OCI-LY7 (cell line): ENCODE measurements at regions not wholly inside any gene's neighbourhood (a gene's known extent, or its start where the extent isn't known, plus 50 kb on each side); places are given as distances from the start of the nearest gene placed in this dataset.

ENCODE experiments used
- CTCF ChIP-seq: fragments of 200-600 bp; sonication (generic); conservative IDR thresholded peaks from 2 replicates; pipeline ENCODE4 v1.5.1; 2014; ENCODE audit warnings: mild to moderate bottlenecking, antibody characterized with exemption, low read length, moderate library complexity, mixed read lengths
- EZH2phosphoT487 ChIP-seq: fragments of 200-600 bp; sonication (generic); IDR thresholded peaks from 2 replicates; pipeline ENCODE4 v1.6.1; 2018; ENCODE audit warnings: low read depth, borderline replicate concordance, mild to moderate bottlenecking, mixed run types, antibody characterized with exemption, low read length, moderate library complexity, mixed read lengths

GRCh38 chr13:37257706-37258105, 152.2 kb upstream of the CSNK1A1L start:
- TF ChIP-seq CTCF (no peak), EZH2phosphoT487 (no peak)
